ENCODE measurements at regions not wholly inside any gene's neighbourhood (a gene's known extent, or its start where the extent isn't known, plus 50 kb on each side); places are given as distances from the start of the nearest gene placed in this dataset.

GRCh38 chr3:139199421-139200010, 144.3 kb upstream of the MRPS22 start:
- no peak overlapping the region for H3K4me3 ChIP-seq (ENCODE audit: low read depth in 2 of 2, low read length in 2 of 2)
- no peak for ATAC-seq
- H3K4me1 ChIP-seq (ENCODE audit: control insufficient read depth, insufficient read depth, low read length), result peaks cover 16% of the 10 kb centered on the region
- ChIA-PET POLR2A (no interaction called here), CTCF (no interaction called here)
- no peaks in the 10 kb centered on the region for H3K27me3 ChIP-seq (ENCODE audit: control insufficient read depth, insufficient read depth, low read length)
- peak overlapping the region; percentile 51; the same call in 1 of the 2 replicates for H3K27ac ChIP-seq (ENCODE audit: low read length)
- intact Hi-C loops (cut with micrococcal nuclease; ENCODE audit: unreplicated experiment) (loop anchor here (5.0 kb wide), 1 partner anchor 87 kb away; no protein-coding TSS in a partner anchor), in situ Hi-C loops (cut with HindIII; ENCODE audit: low pct_unique_long_range_greater_than_20kb, low sequenced_read_pairs) (no loop called here)
- no TSS peak for BruUV-seq (replicated peaks)
- no peaks in the 10 kb centered on the region for H3K36me3 ChIP-seq (ENCODE audit: control insufficient read depth, insufficient read depth, low read length)
- no peak for TF ChIP-seq TCF7L2 (IDR thresholded peaks at IDR 0.05; ENCODE audit: low read depth, low read length)
- no peak for TF ChIP-seq SIN3A (IDR thresholded peaks at IDR 0.05; ENCODE audit: borderline replicate concordance, insufficient read depth, low read depth, low read length)
- no peak for TF ChIP-seq POLR2AphosphoS5 (IDR thresholded peaks at IDR 0.05; ENCODE audit: low read depth, low read length)
- no peak for TF ChIP-seq CTCF (IDR thresholded peaks at IDR 0.05)
- no peak for TF ChIP-seq REST (IDR thresholded peaks at IDR 0.05; ENCODE audit: insufficient read depth in 1 of 2, low read depth in 2 of 2, low read length in 1 of 2)
- DNase-seq (ENCODE audit: low read depth, low spot score), result no peak
- no peaks in the 10 kb centered on the region for H3K9me3 ChIP-seq (ENCODE audit: control insufficient read depth, insufficient read depth, low read depth, low read length)

GRCh38 chr3:139201446-139202225, 142.2 kb upstream of the MRPS22 start:
- BruUV-seq (replicated peaks), result no TSS peak
- POLR2A ChIA-PET, result no interaction called here
- TF ChIP-seq REST (IDR thresholded peaks at IDR 0.05; ENCODE audit: insufficient read depth in 1 of 2, low read depth in 2 of 2, low read length in 1 of 2), result no peak
- no peak for TF ChIP-seq CTCF (IDR thresholded peaks at IDR 0.05)
- no peak for TF ChIP-seq SIN3A (IDR thresholded peaks at IDR 0.05; ENCODE audit: borderline replicate concordance, insufficient read depth, low read depth, low read length)
- TF ChIP-seq TCF7L2 (IDR thresholded peaks at IDR 0.05; ENCODE audit: low read depth, low read length), result no peak
- TF ChIP-seq POLR2AphosphoS5 (IDR thresholded peaks at IDR 0.05; ENCODE audit: low read depth, low read length), result no peak
- H3K27ac ChIP-seq (ENCODE audit: low read length), result peak overlapping the region; percentile 52; the same call in 1 of the 2 replicates
- H3K4me3 ChIP-seq (ENCODE audit: low read depth in 2 of 2, low read length in 2 of 2), result no peak overlapping the region
- DNase-seq (ENCODE audit: low read depth, low spot score) (no peak), ATAC-seq (peak; percentile 7; the same call in 1 of the 2 replicates)
- no peaks in the 10 kb centered on the region for H3K27me3 ChIP-seq (ENCODE audit: control insufficient read depth, insufficient read depth, low read length)
- H3K9me3 ChIP-seq (ENCODE audit: control insufficient read depth, insufficient read depth, low read depth, low read length), result no peaks in the 10 kb centered on the region
- no peaks in the 10 kb centered on the region for H3K36me3 ChIP-seq (ENCODE audit: control insufficient read depth, insufficient read depth, low read length)
- peaks cover 16% of the 10 kb centered on the region for H3K4me1 ChIP-seq (ENCODE audit: control insufficient read depth, insufficient read depth, low read length)
- CTCF ChIA-PET, result interaction anchor here (0.7 kb wide), 1 partner anchor 266 kb away, joined by 3 read pairs; no protein-coding TSS in a partner anchor
- intact Hi-C loops (cut with micrococcal nuclease; ENCODE audit: unreplicated experiment), result loop anchor here (5.0 kb wide), 1 partner anchor 89 kb away; no protein-coding TSS in a partner anchor
- in situ Hi-C loops (cut with HindIII; ENCODE audit: low pct_unique_long_range_greater_than_20kb, low sequenced_read_pairs), result no loop called here

All from Panc1 (cell line).